ENCODE measurements at regions not wholly inside any gene's neighbourhood (a gene's known extent, or its start where the extent isn't known, plus 50 kb on each side); places are given as distances from the start of the nearest gene placed in this dataset.

GRCh38 chr2:52563151-52563550 lies 1204.5 kb upstream of the CHAC2 start:
- TF ChIP-seq JUNB (IDR thresholded peaks at IDR 0.05; ENCODE audit: unreplicated experiment) (no peak), REST (IDR thresholded peaks at IDR 0.05; ENCODE audit: unreplicated experiment) (no peak), CTCF (conservative IDR thresholded peaks at IDR 0.05; ENCODE audit: low read depth in 2 of 2) (no peak), POLR2AphosphoS5 (IDR thresholded peaks at IDR 0.05; ENCODE audit: low read depth) (no peak), EZH2phosphoT487 (IDR thresholded peaks at IDR 0.05; ENCODE audit: unreplicated experiment) (no peak), EZH2 (IDR thresholded peaks at IDR 0.05; ENCODE audit: low read depth, unreplicated experiment) (no peak), NANOG (IDR thresholded peaks at IDR 0.05; ENCODE audit: borderline replicate concordance) (no peak), ETS1 (IDR thresholded peaks at IDR 0.05) (no peak), STAT1 (IDR thresholded peaks at IDR 0.05; ENCODE audit: unreplicated experiment) (no peak)

Measured in GM23338 (cell line).